GM04504 (cell line): ENCODE measurements at regions not wholly inside any gene's neighbourhood (a gene's known extent, or its start where the extent isn't known, plus 50 kb on each side); places are given as distances from the start of the nearest gene placed in this dataset.

Experiments used
- DNase-seq: peaks from one replicate; pipeline ENCODE4 v3.0.0-alpha.2; 2012; ENCODE audit warnings: low read depth

GRCh38 chr22:48979482-48979881 is 848.2 kb downstream of the BRD1 start:
- no peak for DNase-seq

GRCh38 chr22:48976556-48977535 is 850.8 kb downstream of the BRD1 start:
- DNase-seq: no peak

GRCh38 chr22:48975886-48976285 is 851.8 kb downstream of the BRD1 start:
- DNase-seq: no peak

GRCh38 chr22:48975316-48975741 is 852.3 kb downstream of the BRD1 start:
- no peak for DNase-seq

GRCh38 chr22:48974443-48975315 is 853.0 kb downstream of the BRD1 start:
- no peak for DNase-seq

DNA sequence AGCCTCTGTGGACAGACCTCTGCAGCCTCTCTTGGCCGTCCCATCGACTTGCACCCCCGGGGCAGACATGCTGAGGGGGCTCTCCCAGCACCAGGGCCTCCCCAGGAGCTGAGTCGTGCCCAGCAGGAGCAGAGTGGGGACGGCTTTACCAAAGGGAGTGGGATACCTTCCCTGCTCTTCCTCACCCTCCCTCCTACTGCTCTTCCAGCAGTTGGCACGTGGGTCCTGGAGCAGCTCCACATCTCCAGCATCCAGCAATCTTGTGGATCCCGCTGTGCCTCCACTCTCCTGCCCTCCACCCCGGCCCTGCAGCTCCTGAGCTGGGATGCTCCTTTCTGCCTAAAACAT is 854.0 kb downstream of the BRD1 start:
- DNase-seq: no peak

DNA sequence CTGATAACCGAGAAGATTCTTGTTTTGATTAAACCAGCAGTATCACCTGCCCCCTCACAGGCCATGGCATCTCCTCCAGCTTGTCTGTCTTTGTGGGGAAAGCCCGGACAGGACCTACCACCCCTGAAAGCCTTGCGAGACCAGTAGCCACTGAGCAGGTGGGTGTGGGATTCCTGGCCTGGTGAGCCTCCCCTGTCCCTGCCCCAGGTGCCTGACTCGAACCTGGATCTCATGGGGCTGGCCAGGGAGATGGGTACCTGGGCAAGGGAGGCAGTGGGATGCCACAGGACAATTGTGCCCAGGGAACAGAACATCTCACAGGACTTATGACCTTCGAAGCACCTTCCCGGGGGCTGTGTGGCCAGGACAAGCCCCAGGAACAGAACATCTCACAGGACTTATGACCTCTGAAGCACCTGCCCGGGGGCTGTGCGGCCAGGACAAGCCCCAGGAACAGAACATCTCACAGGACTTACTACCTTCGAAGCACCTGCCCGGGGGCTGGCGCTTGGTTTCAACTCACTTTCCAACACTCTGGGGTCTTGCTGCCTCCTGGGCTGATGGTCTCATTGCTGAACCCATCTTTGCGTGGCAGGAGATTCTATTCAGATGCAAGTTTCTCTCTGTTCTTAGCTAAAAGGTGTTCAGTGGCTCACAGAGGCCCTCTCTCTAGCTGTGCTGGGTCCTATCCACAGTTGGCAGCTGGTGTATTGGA is 854.5 kb downstream of the BRD1 start:
- no peak for DNase-seq

DNA sequence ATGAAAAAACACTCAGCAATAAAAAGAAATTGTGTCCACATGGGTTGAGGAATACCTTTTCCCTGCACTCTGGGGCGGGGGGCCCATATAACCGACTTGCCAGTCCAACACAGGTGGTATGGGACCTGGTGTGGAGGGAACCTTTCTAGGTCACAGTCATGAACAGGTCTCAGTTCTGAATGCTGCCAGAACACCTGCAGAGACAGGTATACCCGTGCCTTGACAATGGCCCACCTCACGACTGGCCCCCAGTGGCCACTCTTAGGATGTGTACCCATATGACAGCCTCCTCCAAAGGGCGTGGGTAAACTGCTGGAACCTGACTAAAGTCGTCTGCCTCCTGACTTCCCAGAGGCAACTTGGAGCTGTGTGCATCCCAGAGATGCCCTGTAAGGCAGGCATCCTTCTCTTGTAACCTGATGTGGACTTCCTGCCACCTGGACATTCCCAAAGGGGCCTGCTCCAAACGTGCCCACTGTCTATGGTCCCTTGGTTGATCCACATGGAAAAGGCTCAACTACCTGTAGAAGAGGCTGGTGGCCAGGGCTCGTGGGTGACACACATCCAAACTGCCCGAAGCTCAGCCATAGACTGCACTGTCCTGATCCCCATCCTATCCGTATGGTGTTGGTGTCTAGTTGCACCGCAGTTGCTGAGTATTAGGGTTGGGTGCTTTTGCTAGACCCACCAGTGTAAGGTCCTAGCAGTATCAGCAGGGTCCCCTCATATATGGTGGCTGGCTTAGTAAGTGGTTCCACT is 859.3 kb downstream of the BRD1 start:
- DNase-seq: no peak

DNA sequence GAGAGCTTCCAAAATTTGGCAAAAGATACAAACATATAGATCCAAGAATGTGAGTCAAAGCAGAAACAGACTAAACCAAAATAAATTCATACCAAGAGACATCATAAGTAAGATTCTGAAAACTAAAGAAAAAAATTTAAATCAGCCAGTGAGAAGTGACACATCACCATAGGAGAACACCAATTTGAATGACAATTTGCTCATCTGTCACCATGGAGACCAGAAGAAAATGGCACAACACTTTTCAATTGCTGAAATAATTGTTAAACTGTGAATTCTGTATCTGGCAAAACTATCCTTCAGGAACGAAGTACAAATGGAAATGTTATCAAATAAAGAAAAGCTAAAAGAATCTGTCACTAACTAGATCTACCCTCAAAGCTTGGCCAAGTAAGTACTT is 864.3 kb downstream of the BRD1 start:
- DNase-seq: no peak

- DNase-seq: no peak
These were observed 866.0 kb downstream of the BRD1 start for GRCh38 chr22:48961705-48962104.

- DNase-seq: no peak
These were observed 866.6 kb downstream of the BRD1 start for GRCh38 chr22:48960980-48961660.

GRCh38 chr22:48960576-48960975 is 867.1 kb downstream of the BRD1 start:
- DNase-seq: no peak

- DNase-seq: no peak
These were observed 868.2 kb downstream of the BRD1 start for GRCh38 chr22:48959496-48959895.

GRCh38 chr22:48957987-48958321 is 869.7 kb downstream of the BRD1 start:
- DNase-seq: no peak

DNA sequence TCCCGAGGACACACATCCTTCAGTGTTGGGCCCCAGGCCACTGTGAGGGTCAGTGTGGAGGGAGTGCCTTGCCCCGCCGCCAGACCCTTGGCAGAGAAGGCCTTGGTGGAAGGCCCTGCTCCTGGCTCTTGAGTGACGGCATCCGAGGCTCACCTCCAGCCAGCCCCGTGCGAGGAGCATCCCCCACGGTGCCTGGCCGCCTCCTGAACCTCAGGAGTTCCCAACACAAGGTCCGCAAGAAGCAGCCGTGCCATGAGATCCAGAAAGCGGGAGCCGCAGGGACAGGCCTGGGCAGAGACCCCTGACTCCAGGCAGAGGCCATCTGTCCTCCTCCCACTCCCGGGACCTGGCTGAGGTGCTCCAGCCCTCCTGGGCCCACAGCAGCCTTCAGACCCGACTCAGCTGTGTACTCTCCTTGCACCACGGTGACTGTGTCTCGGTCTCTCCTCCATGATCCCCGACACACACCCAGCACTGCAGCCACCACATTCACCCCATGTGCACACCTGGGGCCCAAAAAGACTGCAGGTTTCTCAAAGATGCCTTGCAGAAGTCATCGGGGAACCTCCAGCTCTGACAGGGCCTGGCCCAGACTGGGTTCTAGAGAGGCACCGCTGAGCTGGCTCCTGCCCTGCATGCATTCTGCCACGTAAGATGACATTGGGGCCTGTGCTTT is 870.2 kb downstream of the BRD1 start:
- no peak for DNase-seq

DNA sequence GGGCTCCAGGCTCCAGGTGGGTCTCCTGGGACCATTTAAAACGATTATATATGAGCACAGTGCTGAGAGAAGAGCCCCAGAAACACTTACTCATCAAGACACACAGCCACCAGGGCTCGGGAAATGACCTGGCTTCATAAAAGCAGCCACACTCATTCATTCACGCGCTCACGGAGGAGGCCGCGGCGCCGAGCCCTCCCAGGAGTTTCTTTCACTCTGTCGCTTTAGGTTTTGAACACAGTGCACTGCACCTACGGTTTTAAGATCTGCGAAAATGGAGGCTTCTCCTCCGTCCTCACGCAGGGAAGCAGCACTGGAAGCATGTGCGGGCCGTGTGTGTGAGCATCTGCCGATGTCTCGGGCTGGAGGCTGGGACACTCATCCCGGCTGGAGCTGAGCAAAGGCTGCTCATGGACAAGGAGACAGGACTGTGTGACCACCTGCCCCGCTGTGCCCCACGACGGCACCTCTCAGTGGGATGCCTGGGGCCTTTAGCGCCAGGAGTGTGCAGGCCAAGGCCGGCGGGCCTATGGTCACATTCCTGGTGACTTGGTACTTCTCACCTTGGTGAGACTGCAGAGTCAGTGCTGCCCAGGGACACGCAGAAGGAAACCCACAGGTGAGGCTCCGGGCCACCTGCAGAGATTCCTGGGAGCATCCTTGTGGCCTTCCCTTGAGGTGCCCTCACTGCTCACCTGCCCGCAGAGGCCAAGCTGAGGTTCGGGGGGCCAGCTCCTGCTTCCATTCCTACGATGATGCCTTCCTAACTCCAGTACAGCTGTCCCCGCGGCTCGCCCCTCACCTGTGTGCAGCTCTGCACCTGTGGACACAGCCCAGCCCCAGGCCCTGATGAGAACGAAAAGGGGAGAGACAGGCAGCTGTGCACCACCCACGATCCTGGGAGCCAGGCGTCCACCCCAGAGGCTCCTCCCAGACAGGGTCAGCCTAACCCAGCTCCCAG is 872.0 kb downstream of the BRD1 start:
- DNase-seq: no peak

DNA sequence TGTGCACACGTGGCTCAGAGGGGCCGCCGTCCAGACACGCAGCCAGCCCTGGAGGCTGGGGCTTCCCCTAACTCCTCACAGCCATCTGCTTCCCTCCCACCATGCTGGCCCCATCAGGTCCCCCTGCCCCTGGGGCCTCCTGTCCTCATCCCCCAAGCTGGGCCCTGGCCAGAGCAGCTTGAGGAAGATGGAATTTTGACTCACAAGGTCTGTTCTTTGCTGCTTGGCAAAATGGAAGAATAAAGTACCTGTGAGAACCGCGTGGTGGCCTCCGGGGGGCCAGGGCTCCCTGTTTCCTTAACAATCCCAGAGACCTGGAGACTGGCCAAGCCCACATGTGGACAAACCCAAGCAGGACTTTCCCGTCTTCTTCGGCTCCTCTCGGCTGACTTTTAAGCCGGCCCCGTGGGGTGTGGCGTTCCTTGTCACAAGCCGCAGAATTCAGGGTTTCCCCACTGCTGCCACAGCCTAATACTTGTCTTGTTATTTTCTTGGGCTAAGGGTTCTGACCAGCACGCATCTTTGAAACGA is 872.8 kb downstream of the BRD1 start:
- DNase-seq: no peak

DNA sequence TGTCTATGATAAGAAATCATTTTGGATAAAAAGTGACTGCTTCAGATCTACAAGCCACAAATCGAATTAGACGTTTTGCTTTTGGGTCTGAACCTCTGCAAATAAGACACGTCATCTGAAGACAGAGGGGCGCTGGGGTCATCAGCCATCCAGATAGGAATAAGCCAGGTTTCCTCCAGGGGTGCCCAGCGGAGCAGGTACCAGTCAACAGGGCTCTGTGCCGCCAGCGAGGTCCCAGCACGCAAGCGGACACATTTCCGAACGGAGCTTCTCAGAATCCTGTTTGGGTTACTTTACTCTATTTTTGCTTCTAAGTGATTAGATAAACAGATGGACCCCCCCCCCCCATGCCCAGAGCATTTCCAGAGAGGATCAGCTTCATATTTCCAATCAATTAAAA is 873.8 kb downstream of the BRD1 start:
- no peak for DNase-seq

- no peak for DNase-seq
These were observed 874.5 kb downstream of the BRD1 start for GRCh38 chr22:48953103-48953720.
